Activated CD4-positive, alpha-beta T cell treated with anti-CD3 and anti-CD28 coated beads for 36 hours (primary cell): ENCODE measurements at regions not wholly inside any gene's neighbourhood (a gene's known extent, or its start where the extent isn't known, plus 50 kb on each side); places are given as distances from the start of the nearest gene placed in this dataset.

Source experiments
- ATAC-seq: fragments of 200-7000 bp; cut with Tn5 transposase; one replicate; pipeline ENCODE4 v1.10.0; 2021; ENCODE audit warnings: mild to moderate bottlenecking, moderate library complexity
- CTCF ChIA-PET: fragments of 350-600 bp; sonication (Branson Sonifier 250); formaldehyde crosslinking; loops from one replicate; lab custom pipeline; 2021; ENCODE audit warnings: antibody characterized with exemption; lab: Charles Lee
- POLR2A ChIA-PET: fragments of 350-600 bp; sonication (Branson Sonifier 250); formaldehyde crosslinking; loops from one replicate; lab custom pipeline; 2021; ENCODE audit warnings: antibody characterized with exemption, inconsistent platforms; lab: Charles Lee
- DNase-seq: peaks from one replicate; pipeline ENCODE4 v3.0.0-alpha.2; 2020
- H3K27ac Mint-ChIP-seq: one replicate; pipeline ENCODE4 v1.8.0; 2021; ENCODE audit warnings: mixed read lengths
- H3K27me3 Mint-ChIP-seq: one replicate; pipeline ENCODE4 v1.8.0; 2021; ENCODE audit warnings: mixed read lengths
- H3K36me3 Mint-ChIP-seq: one replicate; pipeline ENCODE4 v1.8.0; 2021; ENCODE audit warnings: low read depth, mixed read lengths
- H3K4me1 Mint-ChIP-seq: one replicate; pipeline ENCODE4 v1.8.0; 2021; ENCODE audit warnings: mixed read lengths
- H3K4me3 Mint-ChIP-seq: one replicate; pipeline ENCODE4 v1.8.0; 2021; ENCODE audit warnings: mild to moderate bottlenecking, moderate library complexity, mixed read lengths
- H3K9me3 Mint-ChIP-seq: one replicate; pipeline ENCODE4 v1.8.0; 2021; ENCODE audit warnings: low read depth, mixed read lengths
- intact Hi-C, 2 experiments: fragments of 100-400 bp; cut with DNase I in 1 of 2; cut with micrococcal nuclease in 1 of 2; formaldehyde crosslinking; loops; one replicate each; pipeline versions ENCODE4 v1.14.2 to v1.15.1; 2022 to 2024; cut with DNase I, micrococcal nuclease

DNA sequence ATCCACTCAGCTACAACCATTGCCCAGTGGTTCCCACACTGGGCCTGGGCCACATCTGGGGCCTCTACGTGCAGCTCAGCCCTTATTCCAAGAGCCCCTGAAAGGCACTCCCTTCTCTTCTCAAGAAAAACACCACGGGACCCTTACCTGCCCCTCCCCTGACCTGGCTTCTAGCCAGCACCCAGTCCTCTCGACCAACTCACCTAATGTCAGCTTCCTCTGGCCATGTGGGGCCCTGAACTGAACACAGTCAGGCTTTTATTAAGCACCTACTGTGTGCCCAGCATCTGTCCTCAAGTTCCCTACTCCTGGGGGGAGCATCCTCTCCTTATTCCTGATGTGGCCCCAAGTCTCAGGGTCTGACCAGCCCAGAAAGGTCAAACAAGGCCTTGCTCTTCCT is 208.4 kb downstream of the MATN1 start:
- Mint-ChIP-seq H3K27ac (no peak overlapping the region), H3K4me1 (no peaks in the 10 kb centered on the region), H3K27me3 (peaks cover 2% of the 10 kb centered on the region), H3K36me3 (no peaks in the 10 kb centered on the region), H3K4me3 (no peak overlapping the region), H3K9me3 (no peaks in the 10 kb centered on the region)
- intact Hi-C loops = no loop called here
- ChIA-PET CTCF (interaction anchor here (0.7 kb wide), 1 partner anchor 14 kb away, joined by 3 read pairs; no protein-coding TSS in a partner anchor), POLR2A (no interaction called here)
- ATAC-seq = no peak
- DNase-seq = no peak

GRCh38 chr1:30514137-30514654 is 209.2 kb downstream of the MATN1 start:
- ATAC-seq = no peak
- POLR2A ChIA-PET = no interaction called here
- H3K27ac Mint-ChIP-seq = no peak overlapping the region

DNA sequence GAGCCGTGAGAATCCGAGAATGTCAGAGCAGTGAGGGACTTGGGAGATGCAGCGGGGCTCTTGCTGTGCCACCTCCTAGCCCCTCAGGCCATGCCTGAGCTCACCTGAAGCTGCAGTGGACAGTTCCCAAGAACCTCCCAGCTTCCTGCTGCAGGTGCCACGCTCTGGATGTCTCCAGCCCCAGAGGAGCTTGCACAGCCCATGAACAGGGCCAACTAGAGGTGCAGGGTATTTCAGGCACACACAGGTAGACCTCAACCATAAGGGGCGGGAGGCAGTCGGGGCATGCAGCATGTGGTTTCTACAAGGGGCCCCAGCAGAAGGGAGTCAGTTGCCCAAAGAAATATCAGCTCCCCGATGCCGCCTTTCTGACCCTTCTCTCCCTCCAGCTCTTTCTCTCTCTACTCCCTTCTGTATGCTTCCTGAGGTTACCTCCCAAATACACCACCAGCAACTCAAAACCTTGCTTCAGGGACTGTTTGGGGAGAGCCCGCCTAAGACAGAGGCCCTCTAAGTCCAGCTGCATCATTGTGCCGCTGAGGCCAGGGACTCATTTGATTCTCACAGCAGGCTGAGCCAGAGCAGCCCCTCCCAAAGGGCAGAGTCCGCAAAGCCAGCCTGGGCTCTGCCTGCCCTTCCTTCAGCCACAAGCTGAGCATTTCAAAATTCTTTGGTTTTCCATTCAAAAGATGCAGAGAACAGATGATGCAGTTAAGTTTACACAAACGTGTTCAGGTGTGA is 209.8 kb downstream of the MATN1 start:
- no peaks in the 10 kb centered on the region for H3K36me3 Mint-ChIP-seq
- no peak overlapping the region for H3K27ac Mint-ChIP-seq
- H3K4me1 Mint-ChIP-seq = no peaks in the 10 kb centered on the region
- no peak for ATAC-seq
- ChIA-PET CTCF (interaction anchor here (0.6 kb wide), 1 partner anchor 200 kb away, joined by 3 read pairs; no protein-coding TSS in a partner anchor), POLR2A (interaction anchor here (0.6 kb wide), 1 partner anchor 168 kb away, joined by 4 read pairs; no protein-coding TSS in a partner anchor)
- DNase-seq = no peak
- intact Hi-C loops = no loop called here
- H3K27me3 Mint-ChIP-seq = peaks cover 6% of the 10 kb centered on the region
- H3K4me3 Mint-ChIP-seq = no peak overlapping the region
- H3K9me3 Mint-ChIP-seq = no peaks in the 10 kb centered on the region

More at GRCh38 chr1:30514137-30514654, 209.2 kb downstream of the MATN1 start:
- Mint-ChIP-seq H3K9me3 (no peaks in the 10 kb centered on the region), H3K4me3 (no peak overlapping the region), H3K36me3 (no peaks in the 10 kb centered on the region), H3K4me1 (no peaks in the 10 kb centered on the region), H3K27me3 (peaks cover 4% of the 10 kb centered on the region)
- CTCF ChIA-PET = interaction anchor here (0.7 kb wide), 1 partner anchor 14 kb away, joined by 3 read pairs; no protein-coding TSS in a partner anchor
- intact Hi-C loops = no loop called here
- no peak for DNase-seq

DNA sequence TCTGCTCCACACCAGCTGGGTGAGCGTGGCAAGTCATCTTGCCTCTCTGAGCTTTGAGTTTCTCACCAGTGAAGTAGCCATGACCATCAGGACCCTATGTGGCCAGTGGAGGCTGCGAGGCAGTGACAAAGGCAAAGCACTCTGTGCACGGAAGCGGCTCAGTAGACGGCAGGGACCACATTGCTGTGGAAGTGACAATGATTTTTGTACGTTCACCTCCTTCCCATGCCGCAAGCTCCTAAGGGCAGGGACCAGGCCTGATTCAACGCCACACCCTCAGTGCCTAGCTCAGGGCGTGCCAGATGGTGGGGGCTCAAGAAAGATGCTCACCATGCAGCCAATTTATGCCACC is 210.5 kb downstream of the MATN1 start:
- H3K4me1 Mint-ChIP-seq = no peaks in the 10 kb centered on the region
- peaks cover 11% of the 10 kb centered on the region for H3K27me3 Mint-ChIP-seq
- intact Hi-C loops = no loop called here
- no peaks in the 10 kb centered on the region for H3K9me3 Mint-ChIP-seq
- H3K27ac Mint-ChIP-seq = no peak overlapping the region
- POLR2A ChIA-PET = no interaction called here
- ATAC-seq (no peak), DNase-seq (no peak)
- CTCF ChIA-PET = no interaction called here
- no peak overlapping the region for H3K4me3 Mint-ChIP-seq
- no peaks in the 10 kb centered on the region for H3K36me3 Mint-ChIP-seq

- Mint-ChIP-seq H3K36me3 (no peaks in the 10 kb centered on the region), H3K9me3 (no peaks in the 10 kb centered on the region), H3K27me3 (peaks cover 11% of the 10 kb centered on the region), H3K4me3 (no peak overlapping the region), H3K27ac (no peak overlapping the region), H3K4me1 (no peaks in the 10 kb centered on the region)
- DNase-seq (no peak), ATAC-seq (no peak)
- CTCF ChIA-PET = interaction anchor here (0.6 kb wide), 1 partner anchor 726 kb away, joined by 3 read pairs; no protein-coding TSS in a partner anchor
- intact Hi-C loops = no loop called here
- POLR2A ChIA-PET = no interaction called here
Measured at GRCh38 chr1:30511991-30512913, 211.1 kb downstream of the MATN1 start.

DNA sequence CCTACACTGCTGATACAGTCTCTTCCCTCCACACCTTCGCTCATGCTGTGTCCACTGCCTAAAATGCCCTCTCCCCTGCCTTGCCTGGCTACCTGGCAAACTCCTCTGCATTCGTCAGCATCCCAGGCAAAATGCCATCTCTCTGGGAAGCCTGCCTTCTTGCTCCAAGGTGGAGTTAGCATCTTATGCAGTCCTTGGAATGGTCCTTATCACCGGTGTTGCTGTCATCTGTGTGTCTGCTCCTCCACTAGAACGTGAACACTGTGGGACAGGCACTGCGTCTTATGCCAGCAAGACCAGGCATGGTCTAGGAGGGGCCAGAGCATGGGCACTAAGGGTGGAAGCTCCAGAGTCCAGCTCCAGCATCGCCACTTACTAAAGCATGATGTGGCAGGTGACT is 211.8 kb downstream of the MATN1 start:
- ChIA-PET POLR2A (no interaction called here), CTCF (interaction anchor here (0.6 kb wide), 1 partner anchor 725 kb away, joined by 3 read pairs; no protein-coding TSS in a partner anchor)
- H3K4me3 Mint-ChIP-seq = no peak overlapping the region
- ATAC-seq (no peak), DNase-seq (no peak)
- no peaks in the 10 kb centered on the region for H3K9me3 Mint-ChIP-seq
- intact Hi-C loops = no loop called here
- H3K27me3 Mint-ChIP-seq = peaks cover 11% of the 10 kb centered on the region
- no peaks in the 10 kb centered on the region for H3K4me1 Mint-ChIP-seq
- H3K27ac Mint-ChIP-seq = no peak overlapping the region
- no peaks in the 10 kb centered on the region for H3K36me3 Mint-ChIP-seq

DNA sequence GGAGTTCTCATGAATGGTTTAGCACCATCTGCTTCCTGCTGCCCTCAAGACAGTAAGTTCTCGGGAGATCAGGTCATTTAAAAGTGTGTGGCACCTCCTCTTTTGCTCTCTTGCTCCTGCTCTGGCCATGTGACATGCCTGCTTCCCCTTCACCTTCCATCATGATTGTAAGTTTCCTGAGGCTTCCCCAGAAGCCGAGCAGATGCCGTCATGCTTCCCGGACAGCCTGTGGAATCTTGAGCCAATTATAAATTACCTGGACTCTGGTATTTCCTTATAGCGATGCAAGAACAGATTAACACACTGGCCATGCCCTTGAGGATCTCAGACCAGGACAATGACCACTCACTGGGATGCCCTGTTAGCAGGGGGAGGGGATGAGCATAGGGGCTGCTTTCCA is 212.3 kb downstream of the MATN1 start:
- intact Hi-C loops = no loop called here
- Mint-ChIP-seq H3K36me3 (no peaks in the 10 kb centered on the region), H3K27ac (no peak overlapping the region), H3K27me3 (peaks cover 11% of the 10 kb centered on the region), H3K4me3 (no peak overlapping the region), H3K9me3 (no peaks in the 10 kb centered on the region), H3K4me1 (no peaks in the 10 kb centered on the region)
- CTCF ChIA-PET = interaction anchor here (0.6 kb wide), 1 partner anchor 725 kb away, joined by 3 read pairs; no protein-coding TSS in a partner anchor
- POLR2A ChIA-PET = no interaction called here
- DNase-seq (no peak), ATAC-seq (no peak)

- H3K27ac Mint-ChIP-seq = no peak overlapping the region
- no peaks in the 10 kb centered on the region for H3K9me3 Mint-ChIP-seq
- ChIA-PET POLR2A (no interaction called here), CTCF (interaction anchor here (1.4 kb wide), 1 partner anchor 35 kb away, joined by 3 read pairs; no protein-coding TSS in a partner anchor)
- no peak for DNase-seq
- peaks cover 11% of the 10 kb centered on the region for H3K27me3 Mint-ChIP-seq
- H3K36me3 Mint-ChIP-seq = no peaks in the 10 kb centered on the region
- intact Hi-C loops = no loop called here
- ATAC-seq = no peak
- no peak overlapping the region for H3K4me3 Mint-ChIP-seq
- H3K4me1 Mint-ChIP-seq = no peaks in the 10 kb centered on the region
Measured at GRCh38 chr1:30509670-30510069, 213.7 kb downstream of the MATN1 start.

- no peak for DNase-seq
- no peak overlapping the region for H3K4me3 Mint-ChIP-seq
- intact Hi-C loops = no loop called here
- H3K27me3 Mint-ChIP-seq = peaks cover 11% of the 10 kb centered on the region
- POLR2A ChIA-PET = no interaction called here
- no peak overlapping the region for H3K27ac Mint-ChIP-seq
- no peaks in the 10 kb centered on the region for H3K4me1 Mint-ChIP-seq
- no peak for ATAC-seq
- CTCF ChIA-PET = no interaction called here
- no peaks in the 10 kb centered on the region for H3K36me3 Mint-ChIP-seq
- no peaks in the 10 kb centered on the region for H3K9me3 Mint-ChIP-seq
Measured at GRCh38 chr1:30508611-30509010, 214.8 kb downstream of the MATN1 start.

GRCh38 chr1:30508175-30508448 is 215.3 kb downstream of the MATN1 start:
- ChIA-PET POLR2A (no interaction called here), CTCF (no interaction called here)

GRCh38 chr1:30507401-30508174 is 215.8 kb downstream of the MATN1 start:
- intact Hi-C loops = no loop called here
- H3K27ac Mint-ChIP-seq = no peak overlapping the region
- POLR2A ChIA-PET = no interaction called here
- H3K27me3 Mint-ChIP-seq = peaks cover 11% of the 10 kb centered on the region
- ATAC-seq (no peak), DNase-seq (no peak)
- CTCF ChIA-PET = interaction anchor here (0.6 kb wide), 1 partner anchor 34 kb away, joined by 3 read pairs; no protein-coding TSS in a partner anchor
- no peaks in the 10 kb centered on the region for H3K4me1 Mint-ChIP-seq
- H3K36me3 Mint-ChIP-seq = no peaks in the 10 kb centered on the region
- H3K4me3 Mint-ChIP-seq = no peak overlapping the region
- H3K9me3 Mint-ChIP-seq = no peaks in the 10 kb centered on the region

More at GRCh38 chr1:30508175-30508448, 215.3 kb downstream of the MATN1 start:
- H3K36me3 Mint-ChIP-seq = no peaks in the 10 kb centered on the region
- intact Hi-C loops = no loop called here
- H3K9me3 Mint-ChIP-seq = no peaks in the 10 kb centered on the region
- no peak overlapping the region for H3K4me3 Mint-ChIP-seq
- peaks cover 11% of the 10 kb centered on the region for H3K27me3 Mint-ChIP-seq
- no peaks in the 10 kb centered on the region for H3K4me1 Mint-ChIP-seq
- DNase-seq (no peak), ATAC-seq (no peak)
- H3K27ac Mint-ChIP-seq = no peak overlapping the region
